ENCODE measurements at regions not wholly inside any gene's neighbourhood (a gene's known extent, or its start where the extent isn't known, plus 50 kb on each side); places are given as distances from the start of the nearest gene placed in this dataset.

GRCh38 chr6:101178748-101179147 is 214.8 kb upstream of the GRIK2 start:
- no peak overlapping the region for H2AFZ ChIP-seq
- no peak overlapping the region for H3K27ac Mint-ChIP-seq
- H3K4me3 ChIP-seq: no peak overlapping the region

More at GRCh38 chr6:101178748-101179147, 214.8 kb upstream of the GRIK2 start:
- no peaks in the 10 kb centered on the region for H3K36me3 Mint-ChIP-seq (ENCODE audit: low read depth)
- H3K4me3 Mint-ChIP-seq: no peak overlapping the region
- no peak for DNase-seq (ENCODE audit: low spot score)
- Histone ChIP-seq H3K36me3 (ENCODE audit: insufficient read depth) (no peaks in the 10 kb centered on the region), H3K4me2 (no peak overlapping the region), H3K9me2 (ENCODE audit: insufficient read depth) (peaks cover 9% of the 10 kb centered on the region; the same call in 1 of the 2 replicates), H3K27me3 (ENCODE audit: insufficient read depth) (no peaks in the 10 kb centered on the region), H3F3A (replicated peaks; ENCODE audit: low read depth) (no peaks in the 10 kb centered on the region), H3K4me1 (ENCODE audit: insufficient read depth) (no peaks in the 10 kb centered on the region), H3K79me2 (replicated peaks; ENCODE audit: insufficient read depth) (no peaks in the 10 kb centered on the region), H4K20me1 (replicated peaks; ENCODE audit: insufficient read depth) (no peaks in the 10 kb centered on the region), H3K27ac (ENCODE audit: low read depth) (no peak overlapping the region)
- no peaks in the 10 kb centered on the region for H3K9me3 Mint-ChIP-seq
- TF ChIP-seq ZNF114 (CRISPR knock-in tag; IDR thresholded peaks at IDR 0.05): no peak
- TF ChIP-seq ZNF331 (CRISPR knock-in tag; IDR thresholded peaks at IDR 0.05; ENCODE audit: low read depth): no peak
- no peak for TF ChIP-seq JUNB (IDR thresholded peaks at IDR 0.05; ENCODE audit: unreplicated experiment)
- no peak for TF ChIP-seq EZH2phosphoT487 (IDR thresholded peaks at IDR 0.05; ENCODE audit: unreplicated experiment)
- TF ChIP-seq CREB1 (CRISPR knock-in tag; IDR thresholded peaks at IDR 0.05; ENCODE audit: low read depth): no peak
- TF ChIP-seq REST (IDR thresholded peaks at IDR 0.05; ENCODE audit: unreplicated experiment): no peak
- no peak for TF ChIP-seq ETS1 (IDR thresholded peaks at IDR 0.05)
- TF ChIP-seq EZH2 (IDR thresholded peaks at IDR 0.05; ENCODE audit: low read depth, unreplicated experiment): no peak
- no peak for TF ChIP-seq CTCF (conservative IDR thresholded peaks at IDR 0.05; ENCODE audit: low read depth in 2 of 2)
- TF ChIP-seq ZNF462 (CRISPR knock-in tag; IDR thresholded peaks at IDR 0.05): no peak
- TF ChIP-seq NANOG (IDR thresholded peaks at IDR 0.05; ENCODE audit: borderline replicate concordance): no peak
- H3K4me1 Mint-ChIP-seq: no peaks in the 10 kb centered on the region
- no peaks in the 10 kb centered on the region for H3K27me3 Mint-ChIP-seq (ENCODE audit: insufficient read depth, low read depth, poor library complexity)
- no peak for ATAC-seq
